Glomerular endothelial cell (primary cell): ENCODE measurements at regions not wholly inside any gene's neighbourhood (a gene's known extent, or its start where the extent isn't known, plus 50 kb on each side); places are given as distances from the start of the nearest gene placed in this dataset.

Source experiments
- DNase-seq: peaks from one replicate; pipeline ENCODE4 v3.0.0-alpha.2; 2011; ENCODE audit warnings: low read depth, low spot score; ENCODE audit errors: extremely low read depth

DNA sequence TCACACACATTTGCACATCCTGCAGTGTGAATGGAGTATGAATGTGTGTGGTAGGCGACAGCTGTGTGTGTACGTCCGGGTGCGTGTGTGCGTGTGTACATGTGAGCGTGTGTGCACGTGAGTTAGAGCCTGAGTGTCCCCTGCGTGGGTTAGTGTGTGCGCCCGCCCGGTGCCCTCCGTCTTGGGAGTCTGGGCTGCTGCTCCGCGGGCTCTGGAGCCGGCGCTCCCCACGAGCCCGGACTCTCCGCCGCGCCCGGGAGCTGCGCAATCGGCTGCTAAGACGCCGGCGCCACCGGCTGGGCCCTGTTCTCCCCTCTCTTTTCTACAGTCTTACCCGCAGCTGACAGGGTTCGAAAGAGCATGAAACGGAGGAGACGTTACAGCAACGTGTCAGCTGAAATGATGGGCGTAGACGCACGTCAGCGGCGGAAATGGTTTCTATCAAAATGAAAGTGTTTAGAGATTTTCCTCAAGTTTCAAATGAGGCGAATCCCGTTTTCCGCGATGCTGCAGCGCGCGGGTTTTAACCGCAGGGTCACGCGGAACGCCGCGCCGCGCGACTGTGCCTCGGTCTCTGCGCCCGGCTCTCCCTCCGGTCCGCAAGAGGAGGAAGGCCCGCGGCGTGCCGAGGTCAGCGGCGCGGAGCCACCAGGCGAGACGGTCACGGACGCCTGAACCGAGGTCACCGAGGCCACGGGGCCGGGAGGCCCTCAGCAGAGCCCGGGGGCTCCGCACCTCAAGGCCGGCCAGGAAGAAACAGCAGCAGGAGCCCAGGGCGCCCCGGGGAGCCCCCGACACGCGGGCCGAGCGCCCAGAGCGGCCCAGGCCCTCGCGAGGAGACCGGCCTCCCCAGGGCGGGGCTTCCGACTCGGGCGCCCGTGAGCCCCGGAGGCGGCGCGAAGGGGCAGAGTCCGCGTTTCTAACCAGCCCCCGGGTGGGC lies 95.3 kb upstream of the BHLHE23 start:
- no peak for DNase-seq

DNA sequence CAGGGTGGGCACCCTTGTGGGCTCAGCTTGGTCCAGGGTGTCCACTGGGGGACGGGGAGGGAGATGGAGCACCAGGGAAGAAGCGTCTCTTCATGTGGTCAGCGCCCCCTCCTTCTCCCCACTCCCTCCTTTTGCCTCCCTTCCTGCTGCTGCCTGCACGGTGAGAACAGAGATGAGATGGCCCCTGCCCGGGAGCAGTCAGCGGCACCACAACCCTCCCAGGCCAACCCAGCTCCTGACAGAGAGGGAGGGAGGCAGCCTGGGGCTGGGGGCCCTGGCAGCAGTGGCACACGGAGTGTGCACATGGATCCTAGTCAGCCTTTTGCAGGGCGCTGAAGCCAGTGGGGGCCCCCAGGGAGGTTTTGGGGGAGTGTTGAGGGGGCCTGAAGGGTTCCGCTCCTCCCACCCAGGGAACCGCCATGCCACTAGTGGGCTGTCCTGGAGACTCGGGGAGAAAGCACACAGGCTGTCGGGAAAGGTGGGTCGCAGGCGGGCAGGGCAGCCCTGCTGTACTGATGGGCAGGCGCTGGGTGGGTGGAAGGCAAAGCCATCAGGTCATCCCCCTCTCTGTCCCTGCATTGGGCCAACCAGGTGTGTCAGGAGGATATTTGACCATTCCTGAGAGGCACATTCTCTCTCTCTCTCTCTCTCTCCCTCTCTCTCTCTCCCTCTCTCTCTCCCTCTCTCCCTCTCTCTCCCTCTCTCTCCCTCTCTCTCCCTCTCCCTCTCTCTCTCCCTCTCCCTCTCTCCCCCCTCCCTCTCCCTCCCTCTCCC lies 94.3 kb upstream of the BHLHE23 start:
- DNase-seq = no peak

- DNase-seq = no peak
Measured at GRCh38 chr20:63100174-63100925, 93.6 kb upstream of the BHLHE23 start.

GRCh38 chr20:63099456-63100173 lies 92.9 kb upstream of the BHLHE23 start:
- no peak for DNase-seq

DNA sequence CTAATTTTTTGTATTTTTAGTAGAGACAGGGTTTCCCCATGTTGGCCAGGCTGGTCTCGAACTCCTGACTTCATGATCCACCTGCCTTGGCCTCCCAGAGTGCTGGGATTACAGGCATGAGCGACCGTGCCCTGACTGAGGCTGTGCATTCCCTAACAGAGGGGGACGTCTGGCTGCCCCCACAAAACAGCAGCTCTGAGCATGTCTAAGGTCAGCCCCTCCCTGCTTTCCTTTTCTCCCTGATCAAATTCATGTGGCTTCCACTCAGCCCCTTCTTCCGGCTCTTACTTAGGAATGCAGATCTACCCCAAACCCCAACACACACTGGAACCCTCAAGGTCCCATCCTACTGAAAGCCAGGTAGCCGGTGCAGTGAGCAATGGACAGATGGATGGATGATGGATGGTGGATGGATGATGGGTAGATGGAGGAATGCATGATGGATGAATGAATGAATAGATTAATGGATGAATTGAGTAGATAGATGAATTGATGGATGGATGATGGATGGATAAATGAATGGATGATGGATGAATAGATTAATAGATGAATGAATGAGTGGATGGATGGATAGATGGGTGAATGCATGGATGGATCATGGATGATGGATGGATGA lies 91.5 kb upstream of the BHLHE23 start:
- DNase-seq = no peak

DNA sequence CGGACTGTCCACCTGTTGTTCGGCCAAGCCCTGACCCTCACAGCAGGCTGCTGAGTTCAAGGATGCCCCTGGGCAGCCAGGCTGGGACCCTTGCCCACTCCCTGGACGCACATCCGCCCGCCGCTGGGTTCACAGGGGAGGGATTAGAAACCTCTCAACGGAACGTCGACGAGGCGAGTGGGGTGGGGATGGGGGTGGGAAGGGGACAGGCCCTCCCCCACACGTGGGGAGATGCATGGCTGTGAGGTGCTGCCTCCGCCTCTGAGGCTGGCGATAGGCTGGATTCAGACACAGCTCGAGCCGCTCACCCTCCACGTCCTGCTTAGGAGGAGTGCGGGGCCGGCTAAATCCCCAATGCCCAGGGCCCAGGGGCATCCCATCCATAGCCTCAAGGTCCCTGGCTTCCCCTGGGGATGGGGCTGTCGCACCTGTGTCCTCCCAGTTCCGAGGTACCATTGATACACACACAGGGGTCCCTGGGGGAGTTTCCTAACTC lies 90.6 kb upstream of the BHLHE23 start:
- no peak for DNase-seq

GRCh38 chr20:63096681-63097335 lies 90.0 kb upstream of the BHLHE23 start:
- no peak for DNase-seq

DNA sequence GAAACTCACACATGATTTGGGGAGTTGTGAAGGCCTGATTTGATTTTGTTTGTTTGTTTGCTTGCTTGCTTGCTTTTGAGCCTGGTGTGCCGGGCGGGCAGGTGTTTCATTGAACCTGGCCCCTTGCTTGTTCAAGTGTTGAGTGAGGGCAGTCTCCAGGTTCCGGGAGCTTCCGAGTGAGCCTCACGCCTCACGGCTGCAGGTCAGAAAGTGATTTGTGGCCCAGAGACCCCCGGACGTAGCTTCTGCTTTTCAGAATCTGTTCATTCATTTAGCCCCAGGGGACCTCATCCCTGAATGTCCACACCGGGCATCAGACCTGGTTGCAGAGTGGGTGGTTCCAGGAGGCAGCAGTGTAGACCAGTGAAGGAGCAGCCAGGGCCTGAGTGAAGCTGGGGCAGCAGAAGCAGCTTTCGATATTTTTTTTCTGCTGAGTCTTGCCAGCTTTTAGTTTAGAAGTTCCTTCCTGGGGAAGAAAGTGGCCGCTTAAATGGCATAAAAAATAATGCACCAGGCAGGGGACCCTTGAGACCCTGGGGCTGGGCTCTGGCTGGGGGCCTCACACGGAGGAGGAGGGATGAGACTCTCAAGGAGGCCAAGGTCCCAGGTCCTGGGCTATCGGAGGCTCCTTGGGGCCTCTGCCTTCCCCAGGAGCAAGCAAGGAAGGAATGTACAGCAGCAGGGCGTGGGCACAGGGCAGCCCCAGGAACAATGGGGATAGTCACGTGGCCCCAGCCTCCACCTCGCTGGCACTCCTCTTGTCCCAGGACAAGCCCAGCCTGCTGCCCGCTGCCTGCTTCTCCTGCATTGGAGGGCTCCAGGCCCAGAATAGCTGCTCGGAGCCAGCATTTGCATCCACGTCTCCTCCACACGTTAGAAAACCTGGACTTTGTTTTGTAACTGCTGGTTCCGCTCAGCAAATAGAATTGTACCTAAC lies 89.2 kb upstream of the BHLHE23 start:
- DNase-seq = no peak

DNA sequence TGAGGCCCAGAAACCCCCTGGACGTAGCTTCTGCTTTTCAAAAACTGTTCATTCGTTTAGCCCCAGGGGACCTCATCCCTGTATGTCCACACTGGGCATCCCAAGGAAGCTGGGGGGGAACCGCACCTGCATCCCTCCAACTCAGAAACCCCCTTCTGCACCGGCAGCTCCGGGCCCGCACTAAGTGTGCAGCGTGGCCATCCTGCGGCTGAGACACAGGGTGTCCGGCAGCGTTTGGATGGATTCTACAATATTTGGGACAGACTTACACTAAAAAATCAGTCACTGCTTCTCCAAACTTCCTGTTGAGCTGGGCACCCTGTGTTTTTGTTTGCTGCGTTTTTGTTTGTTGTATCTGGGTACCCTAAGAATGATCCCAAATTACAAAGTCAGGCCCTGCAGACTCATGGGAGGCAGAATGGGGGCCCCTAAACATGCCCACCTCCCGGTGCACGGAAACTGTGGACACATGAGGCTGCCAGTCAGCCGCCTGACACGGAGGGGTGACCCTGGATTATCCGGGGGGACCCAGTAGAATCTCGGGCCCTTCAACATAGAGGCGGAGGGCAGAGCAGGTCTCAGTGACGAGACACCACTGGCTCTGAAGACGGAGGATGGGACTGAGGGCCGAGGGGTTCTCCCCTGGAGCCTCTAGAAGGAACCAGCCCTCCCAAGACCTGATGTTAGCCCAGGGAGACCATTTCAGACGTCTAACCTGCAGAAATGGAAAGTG lies 88.2 kb upstream of the BHLHE23 start:
- no peak for DNase-seq

DNA sequence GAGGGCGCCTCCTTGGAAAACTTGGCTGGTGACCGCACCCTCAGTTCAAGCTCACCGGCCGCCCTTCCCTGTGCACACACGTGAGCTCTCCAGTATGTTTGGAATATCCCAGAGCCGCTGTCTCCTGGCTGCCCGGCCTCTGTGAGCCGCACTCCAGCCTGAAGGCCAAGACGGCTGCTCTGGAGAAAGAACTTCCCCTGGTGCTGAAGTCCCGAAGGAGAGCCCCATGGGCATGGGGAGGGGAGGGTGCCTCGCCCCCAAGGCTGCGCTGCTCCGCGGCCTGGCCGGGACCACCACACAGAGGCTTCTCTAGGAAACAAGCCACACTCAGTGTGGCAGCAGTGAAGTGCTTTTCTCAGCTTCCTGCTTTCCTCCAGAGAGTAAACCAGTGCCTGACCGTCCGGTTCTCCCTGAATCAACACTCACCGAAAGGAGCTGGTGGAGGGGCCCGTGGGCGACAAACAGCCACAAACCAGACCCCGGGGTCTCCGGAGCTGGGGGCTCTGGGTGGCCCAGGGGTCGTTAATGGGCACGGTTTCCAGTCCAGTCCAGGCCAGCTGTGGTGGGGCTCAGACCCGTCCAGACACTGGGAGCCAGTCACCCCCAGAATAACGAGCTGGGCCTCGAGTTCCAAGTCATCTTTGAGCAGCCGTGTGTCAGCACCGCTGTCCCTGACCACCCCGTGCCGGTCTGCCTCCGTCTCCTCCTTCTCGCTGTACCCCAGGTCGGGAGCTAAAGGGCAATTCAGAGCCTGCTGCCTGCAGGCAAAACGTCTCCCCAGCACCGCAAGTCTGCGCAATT lies 87.4 kb upstream of the BHLHE23 start:
- DNase-seq = no peak

GRCh38 chr20:63092660-63093215 lies 86.0 kb upstream of the BHLHE23 start:
- DNase-seq = no peak

DNA sequence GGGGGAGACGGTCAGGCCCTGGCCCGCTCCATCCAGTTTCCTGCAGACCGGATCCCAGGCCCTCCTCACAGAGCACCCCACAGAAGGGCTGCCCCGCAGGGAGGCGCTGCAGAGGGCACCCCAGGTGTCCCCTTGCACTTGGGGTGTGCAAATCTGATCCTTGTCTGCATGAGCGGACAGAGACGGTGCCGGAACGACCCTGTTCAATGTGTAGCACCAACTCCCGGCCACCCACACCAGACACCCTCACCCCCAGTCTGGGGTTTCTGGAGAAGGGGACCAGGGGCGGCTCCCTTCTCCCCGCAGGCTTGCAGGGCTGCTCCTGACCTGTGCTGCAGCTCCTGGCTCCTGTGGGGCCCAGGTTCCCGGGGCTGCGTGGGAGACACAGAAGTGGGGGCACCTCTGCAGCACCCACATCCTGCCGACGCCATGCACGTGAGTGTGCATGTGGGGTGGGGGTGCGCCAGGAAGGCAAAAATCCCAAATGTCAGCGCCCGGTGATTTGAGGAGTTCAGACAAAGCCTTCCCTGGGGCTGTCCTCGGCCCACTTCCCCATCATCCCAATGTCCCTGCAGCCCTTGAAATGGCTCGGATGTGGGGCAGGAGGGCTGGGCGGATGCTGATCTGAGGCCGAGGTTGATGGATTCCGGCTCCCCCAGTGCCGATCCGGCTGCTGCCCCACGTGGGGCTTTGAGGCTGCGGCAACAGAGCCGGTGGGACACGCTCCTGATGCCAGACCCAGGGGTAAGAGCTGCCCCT lies 85.3 kb upstream of the BHLHE23 start:
- DNase-seq = no peak

GRCh38 chr20:63090682-63091571 lies 84.2 kb upstream of the BHLHE23 start:
- DNase-seq = no peak

DNA sequence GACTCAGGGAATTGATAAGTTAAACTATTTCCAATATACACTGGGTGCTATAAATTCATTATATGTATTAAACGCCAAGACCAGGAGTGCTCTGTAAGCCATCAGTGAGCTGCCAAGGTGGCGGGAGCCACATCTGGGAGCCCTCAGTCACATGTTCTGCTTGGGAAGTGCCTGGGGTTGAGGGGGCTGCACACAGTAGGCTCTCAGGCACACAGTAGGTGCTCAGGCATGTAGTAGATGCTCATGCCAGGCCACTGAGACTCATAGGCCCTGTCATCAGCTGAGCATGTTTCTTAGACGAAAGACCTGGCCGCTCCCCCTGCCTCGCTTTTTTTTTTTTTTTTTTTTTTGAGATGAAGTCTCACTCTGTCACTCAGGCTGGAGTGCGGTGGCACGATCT lies 83.3 kb upstream of the BHLHE23 start:
- no peak for DNase-seq
